ENCODE measurements at regions not wholly inside any gene's neighbourhood (a gene's known extent, or its start where the extent isn't known, plus 50 kb on each side); places are given as distances from the start of the nearest gene placed in this dataset.

DNA sequence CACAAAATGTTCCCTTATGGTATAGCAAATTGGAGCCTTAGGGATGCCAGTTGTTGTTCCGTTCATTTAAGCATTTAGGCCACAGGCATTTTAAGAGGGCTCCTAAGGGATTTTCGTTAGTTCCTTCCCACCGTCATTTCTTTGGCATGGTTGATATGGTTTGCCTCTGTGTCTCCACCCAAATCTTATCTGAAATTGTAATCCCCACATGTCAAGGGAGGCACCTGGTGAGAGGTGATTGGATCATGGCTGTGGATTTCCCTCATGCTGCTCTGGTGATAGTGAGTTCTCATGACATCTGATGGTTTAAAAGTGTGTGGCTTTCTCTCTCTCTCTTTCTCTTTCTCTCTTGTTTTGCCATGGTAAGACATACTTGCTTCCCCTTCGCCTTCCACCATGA lies 104.1 kb downstream of the ASB9 start:
- Histone ChIP-seq H3K4me3 (no peak overlapping the region), H3K36me3 (no peaks in the 10 kb centered on the region), H3K27me3 (no peaks in the 10 kb centered on the region), H3K9me3 (no peaks in the 10 kb centered on the region), H3K4me1 (no peaks in the 10 kb centered on the region), H3K27ac (no peak overlapping the region)
- DNase-seq = no peak
- no peak for TF ChIP-seq POLR2A (IDR thresholded peaks at IDR 0.05)
- TF ChIP-seq, protein P1, sequence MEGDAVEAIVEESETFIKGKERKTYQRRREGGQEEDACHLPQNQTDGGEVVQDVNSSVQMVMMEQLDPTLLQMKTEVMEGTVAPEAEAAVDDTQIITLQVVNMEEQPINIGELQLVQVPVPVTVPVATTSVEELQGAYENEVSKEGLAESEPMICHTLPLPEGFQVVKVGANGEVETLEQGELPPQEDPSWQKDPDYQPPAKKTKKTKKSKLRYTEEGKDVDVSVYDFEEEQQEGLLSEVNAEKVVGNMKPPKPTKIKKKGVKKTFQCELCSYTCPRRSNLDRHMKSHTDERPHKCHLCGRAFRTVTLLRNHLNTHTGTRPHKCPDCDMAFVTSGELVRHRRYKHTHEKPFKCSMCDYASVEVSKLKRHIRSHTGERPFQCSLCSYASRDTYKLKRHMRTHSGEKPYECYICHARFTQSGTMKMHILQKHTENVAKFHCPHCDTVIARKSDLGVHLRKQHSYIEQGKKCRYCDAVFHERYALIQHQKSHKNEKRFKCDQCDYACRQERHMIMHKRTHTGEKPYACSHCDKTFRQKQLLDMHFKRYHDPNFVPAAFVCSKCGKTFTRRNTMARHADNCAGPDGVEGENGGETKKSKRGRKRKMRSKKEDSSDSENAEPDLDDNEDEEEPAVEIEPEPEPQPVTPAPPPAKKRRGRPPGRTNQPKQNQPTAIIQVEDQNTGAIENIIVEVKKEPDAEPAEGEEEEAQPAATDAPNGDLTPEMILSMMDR (IDR thresholded peaks at IDR 0.05) = no peak

- TF ChIP-seq, protein P1 (IDR thresholded peaks at IDR 0.05) = no peak
- no peak for TF ChIP-seq POLR2A (IDR thresholded peaks at IDR 0.05)
- no peaks in the 10 kb centered on the region for H3K27me3 ChIP-seq
- no peaks in the 10 kb centered on the region for H3K36me3 ChIP-seq
- no peak overlapping the region for H3K4me3 ChIP-seq
- H3K9me3 ChIP-seq = no peaks in the 10 kb centered on the region
- DNase-seq = no peak
- no peaks in the 10 kb centered on the region for H3K4me1 ChIP-seq
- no peak overlapping the region for H3K27ac ChIP-seq
Observed at GRCh38 chrX:15163131-15163530, 106.8 kb downstream of the ASB9 start.

DNA sequence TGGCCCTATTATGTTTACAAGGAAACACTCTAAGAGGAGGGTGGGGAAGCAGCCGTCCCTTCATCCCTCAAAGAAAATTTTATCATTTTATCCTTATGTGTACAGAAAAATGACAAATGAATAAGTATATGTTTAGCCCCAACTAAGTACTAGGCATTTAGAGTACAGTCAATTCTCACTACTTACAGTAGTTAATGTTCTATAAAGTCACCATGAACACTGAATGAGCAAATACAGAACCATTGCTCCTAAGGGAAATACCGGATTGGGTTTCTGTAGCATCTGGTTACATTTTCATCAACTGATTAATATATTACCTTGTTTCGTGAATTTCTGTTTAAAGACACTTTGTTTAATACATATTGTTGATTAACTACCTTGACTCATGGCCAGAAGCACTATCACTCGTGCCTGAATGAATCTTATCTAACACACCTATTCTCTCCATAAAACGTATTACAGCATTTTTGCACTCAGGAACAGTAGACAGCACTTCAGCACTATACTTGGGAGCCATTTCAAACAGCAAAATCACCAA lies 109.3 kb downstream of the ASB9 start:
- H3K27ac ChIP-seq = no peak overlapping the region
- no peaks in the 10 kb centered on the region for H3K36me3 ChIP-seq
- no peaks in the 10 kb centered on the region for H3K27me3 ChIP-seq
- TF ChIP-seq POLR2A (IDR thresholded peaks at IDR 0.05) = no peak
- TF ChIP-seq, protein P1 (IDR thresholded peaks at IDR 0.05) = no peak
- no peak for DNase-seq
- H3K4me3 ChIP-seq = no peak overlapping the region
- no peaks in the 10 kb centered on the region for H3K9me3 ChIP-seq
- no peaks in the 10 kb centered on the region for H3K4me1 ChIP-seq

- DNase-seq = no peak
- TF ChIP-seq, protein P1 (IDR thresholded peaks at IDR 0.05) = no peak
- TF ChIP-seq POLR2A (IDR thresholded peaks at IDR 0.05) = no peak
- H3K4me3 ChIP-seq = no peak overlapping the region
- H3K9me3 ChIP-seq = no peaks in the 10 kb centered on the region
- no peaks in the 10 kb centered on the region for H3K4me1 ChIP-seq
- H3K27me3 ChIP-seq = no peaks in the 10 kb centered on the region
- H3K36me3 ChIP-seq = no peaks in the 10 kb centered on the region
- H3K27ac ChIP-seq = no peak overlapping the region
Observed at GRCh38 chrX:15158736-15159406, 111.0 kb downstream of the ASB9 start.

GRCh38 chrX:15158350-15158735 lies 111.5 kb downstream of the ASB9 start:
- no peak for DNase-seq
- Histone ChIP-seq H3K4me1 (no peaks in the 10 kb centered on the region), H3K27ac (no peak overlapping the region)

More at GRCh38 chrX:15158350-15158735, 111.5 kb downstream of the ASB9 start:
- Histone ChIP-seq H3K36me3 (no peaks in the 10 kb centered on the region), H3K27me3 (no peaks in the 10 kb centered on the region), H3K9me3 (no peaks in the 10 kb centered on the region), H3K4me3 (no peak overlapping the region)
- TF ChIP-seq, protein P1 (IDR thresholded peaks at IDR 0.05) = no peak
- TF ChIP-seq POLR2A (IDR thresholded peaks at IDR 0.05) = no peak

Data from Peyer's patch (tissue), 4 donors.